Skin of body (tissue), 1 donor: ENCODE measurements at regions not wholly inside any gene's neighbourhood (a gene's known extent, or its start where the extent isn't known, plus 50 kb on each side); places are given as distances from the start of the nearest gene placed in this dataset.
A peak's percentile ranks its signal among the peaks of the same experiment; 100 is the strongest.
"Not testable (repeated sequence)": the region's sequence is repeated elsewhere in the genome, so short reads cannot be mapped to it uniquely, and the experiment has no call there.

Source experiments
- DNase-seq: peaks from one replicate; lab custom pipeline; 2025; lab: John Stamatoyannopoulos, UW

GRCh38 chr14:81751198-81751597 lies 217.5 kb upstream of the SEL1L start:
- DNase-seq: no peak

- no peak for DNase-seq
Measured at GRCh38 chr14:81759541-81759940, 225.9 kb upstream of the SEL1L start.

GRCh38 chr14:81765651-81766275 lies 232.1 kb upstream of the SEL1L start:
- DNase-seq: no peak

GRCh38 chr14:81766321-81766915 lies 232.8 kb upstream of the SEL1L start:
- DNase-seq: no peak

- no peak for DNase-seq
Measured at GRCh38 chr14:81767266-81767995, 233.8 kb upstream of the SEL1L start.

GRCh38 chr14:81771651-81772275 lies 238.1 kb upstream of the SEL1L start:
- no peak for DNase-seq

GRCh38 chr14:81772381-81772780 lies 238.7 kb upstream of the SEL1L start:
- DNase-seq: no peak

GRCh38 chr14:81776531-81776930 lies 242.9 kb upstream of the SEL1L start:
- no peak for DNase-seq

- not testable (repeated sequence) for DNase-seq
Measured at GRCh38 chr14:81781798-81782197, 248.1 kb upstream of the SEL1L start.

GRCh38 chr14:81784084-81784483 lies 250.4 kb upstream of the SEL1L start:
- no peak for DNase-seq

- peak; percentile 92 for DNase-seq
Measured at GRCh38 chr14:81797315-81797714, 263.7 kb upstream of the SEL1L start.

- DNase-seq: peak; percentile 85
Measured at GRCh38 chr14:81801921-81802320, 268.3 kb upstream of the SEL1L start.

GRCh38 chr14:81802341-81802740 lies 268.7 kb upstream of the SEL1L start:
- DNase-seq: no peak

- no peak for DNase-seq
Measured at GRCh38 chr14:81805785-81806184, 272.1 kb upstream of the SEL1L start.

- DNase-seq: no peak
Measured at GRCh38 chr14:81811705-81812269, 278.1 kb upstream of the SEL1L start.

- DNase-seq: no peak
Measured at GRCh38 chr14:81818271-81818670, 284.6 kb upstream of the SEL1L start.

GRCh38 chr14:81819344-81819743 lies 285.7 kb upstream of the SEL1L start:
- DNase-seq: no peak

GRCh38 chr14:81819910-81820309 lies 286.3 kb upstream of the SEL1L start:
- no peak for DNase-seq

- no peak for DNase-seq
Measured at GRCh38 chr14:81826081-81826480, 292.4 kb upstream of the SEL1L start.

GRCh38 chr14:81829447-81829846 lies 295.8 kb upstream of the SEL1L start:
- no peak for DNase-seq

GRCh38 chr14:81831128-81831820 lies 297.6 kb upstream of the SEL1L start:
- peak; percentile 86 for DNase-seq
